Fibroblast of lung (primary cell): ENCODE measurements at regions not wholly inside any gene's neighbourhood (a gene's known extent, or its start where the extent isn't known, plus 50 kb on each side); places are given as distances from the start of the nearest gene placed in this dataset.

ENCODE experiments used
- DNase-seq, 2 donors: peaks; one replicate each; pipeline versions ENCODE4 v3.0.0 to v3.0.0-alpha.2; 2010; ENCODE audit warnings: low read depth in 2 of 2
- H2AFZ ChIP-seq: 2 replicates; pipeline ENCODE4 v1.5.1; 2012; ENCODE audit warnings: low read length, control low read depth, inconsistent platforms
- H3K27ac ChIP-seq: 2 replicates; pipeline ENCODE4 v1.5.1; 2011; ENCODE audit warnings: low read length, control low read depth; ENCODE audit not compliant: insufficient read depth
- H3K27me3 ChIP-seq: 2 replicates; pipeline ENCODE4 v1.5.1; 2011; ENCODE audit warnings: mild to moderate bottlenecking, low read length; ENCODE audit not compliant: control insufficient read depth, insufficient read depth
- H3K36me3 ChIP-seq: 2 replicates; pipeline ENCODE4 v1.5.1; 2011; ENCODE audit warnings: low read length; ENCODE audit not compliant: control insufficient read depth, insufficient read depth
- H3K4me1 ChIP-seq: 2 replicates; pipeline ENCODE4 v1.5.1; 2011; ENCODE audit warnings: low read length; ENCODE audit not compliant: control insufficient read depth, insufficient read depth; ENCODE audit errors: extremely low read depth
- H3K4me2 ChIP-seq: 2 replicates; pipeline ENCODE4 v1.5.1; 2011; ENCODE audit warnings: low read length, control low read depth; ENCODE audit not compliant: insufficient read depth; ENCODE audit errors: extremely low read depth
- H3K4me3 ChIP-seq, 4 experiments: fragments of 200-600 bp in 1 of 4; sonication (generic) in 1 of 4; replicated peaks in 1 of 4; 2 replicates each; pipeline ENCODE4 v1.5.1; 2011 to 2016; ENCODE audit warnings: low read length in 4 of 4, low read depth in 3 of 4, mild to moderate bottlenecking in 3 of 4, control low read depth in 2 of 4, inconsistent platforms in 1 of 4, mixed read lengths in 1 of 4; ENCODE audit not compliant: insufficient read depth in 1 of 4; ENCODE audit errors: control extremely low read depth in 1 of 4
- H3K79me2 ChIP-seq: 2 replicates; pipeline ENCODE4 v1.5.1; 2012; ENCODE audit warnings: mild to moderate bottlenecking, low read length, inconsistent platforms; ENCODE audit not compliant: control insufficient read depth, insufficient read depth
- H3K9ac ChIP-seq: 2 replicates; pipeline ENCODE4 v1.5.1; 2011; ENCODE audit warnings: mild to moderate bottlenecking, low read length, control low read depth; ENCODE audit not compliant: insufficient read depth
- H3K9me3 ChIP-seq: 2 replicates; pipeline ENCODE4 v1.5.1; 2012; ENCODE audit warnings: low read depth, low read length; ENCODE audit not compliant: control insufficient read depth, insufficient read depth
- H4K20me1 ChIP-seq: 2 replicates; pipeline ENCODE4 v1.5.1; 2011; ENCODE audit warnings: low read length; ENCODE audit not compliant: control insufficient read depth, insufficient read depth; ENCODE audit errors: extremely low read depth
- CTCF ChIP-seq, 2 donors: IDR thresholded peaks in 1 of 2; conservative IDR thresholded peaks in 1 of 2; 1 replicate in 1 of 2; 2 replicates in 1 of 2; pipeline ENCODE4 v1.5.1; 2011 to 2012; ENCODE audit warnings: low read length in 2 of 2, control low read depth in 1 of 2, inconsistent platforms in 1 of 2, low read depth in 1 of 2, mild to moderate bottlenecking in 1 of 2
- EZH2 ChIP-seq: IDR thresholded peaks from 2 replicates; pipeline ENCODE4 v1.5.1; 2012; ENCODE audit warnings: low read length, control low read depth, mild to moderate bottlenecking; ENCODE audit errors: missing control alignments

DNA sequence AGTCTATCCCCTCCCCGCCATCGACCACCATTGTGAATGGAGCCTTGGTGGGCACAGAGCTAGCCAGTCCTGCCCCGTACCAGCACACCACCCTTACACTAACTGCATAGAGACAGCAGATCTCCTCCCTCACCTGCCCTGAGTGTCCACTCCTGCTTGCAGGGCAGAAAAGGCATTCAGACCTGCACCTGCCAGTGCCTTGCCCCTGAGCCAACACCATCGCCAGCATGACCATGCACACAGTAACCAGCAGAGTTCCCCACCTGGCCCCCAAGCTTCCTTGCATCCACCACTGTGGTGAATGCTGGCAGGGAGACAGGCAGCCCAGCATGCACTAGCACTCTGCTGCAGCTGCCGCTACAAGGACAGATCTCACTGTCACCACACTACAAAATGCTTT is 397.1 kb downstream of the KLHL4 start:
- no peak overlapping the region for H3K4me2 ChIP-seq
- no peaks in the 10 kb centered on the region for H3K79me2 ChIP-seq
- DNase-seq, result no peak
- H2AFZ ChIP-seq, result no peak overlapping the region
- H3K27me3 ChIP-seq, result no peaks in the 10 kb centered on the region
- H3K9me3 ChIP-seq, result no peaks in the 10 kb centered on the region
- H3K4me3 ChIP-seq, result no peak overlapping the region
- TF ChIP-seq EZH2 (no peak), CTCF (conservative IDR thresholded peaks at IDR 0.05 in 1 of 2, IDR thresholded peaks at IDR 0.05 in 1 of 2; ENCODE audit: low read depth in 1 of 2, low read length in 2 of 2) (no peak)
- H3K36me3 ChIP-seq, result no peaks in the 10 kb centered on the region
- no peaks in the 10 kb centered on the region for H4K20me1 ChIP-seq
- no peaks in the 10 kb centered on the region for H3K4me1 ChIP-seq
- no peak overlapping the region for H3K27ac ChIP-seq
- no peak overlapping the region for H3K9ac ChIP-seq

DNA sequence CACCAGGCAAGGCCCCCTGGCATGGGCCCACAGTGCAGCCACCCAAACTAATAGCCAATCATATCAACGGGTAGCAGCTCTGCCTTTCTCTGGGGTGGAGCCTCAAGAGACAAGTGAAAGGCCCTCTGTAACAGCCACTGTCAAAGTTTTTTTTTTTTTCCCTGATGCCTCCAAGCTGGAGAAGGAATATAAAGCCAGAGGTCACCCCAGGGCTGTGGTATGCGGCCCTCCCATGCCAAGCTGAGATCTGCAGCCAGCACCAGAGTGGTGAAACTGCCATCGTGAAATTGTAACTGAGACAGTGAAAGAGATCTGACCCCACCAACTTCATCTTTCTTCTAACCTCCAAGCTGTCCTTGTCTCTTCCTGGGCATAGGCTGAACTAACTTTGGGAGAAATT is 407.0 kb downstream of the KLHL4 start:
- Histone ChIP-seq H2AFZ (no peak overlapping the region), H3K4me1 (no peaks in the 10 kb centered on the region), H4K20me1 (no peaks in the 10 kb centered on the region), H3K27ac (no peak overlapping the region), H3K4me2 (no peak overlapping the region), H3K4me3 (no peak overlapping the region), H3K36me3 (no peaks in the 10 kb centered on the region), H3K27me3 (no peaks in the 10 kb centered on the region), H3K79me2 (no peaks in the 10 kb centered on the region), H3K9me3 (no peaks in the 10 kb centered on the region), H3K9ac (no peak overlapping the region)
- DNase-seq, result no peak
- no peak for TF ChIP-seq CTCF (conservative IDR thresholded peaks at IDR 0.05 in 1 of 2, IDR thresholded peaks at IDR 0.05 in 1 of 2; ENCODE audit: low read depth in 1 of 2, low read length in 2 of 2)

GRCh38 chrX:87941841-87942240 is 424.2 kb downstream of the KLHL4 start:
- Histone ChIP-seq H3K9ac (no peak overlapping the region), H3K9me3 (no peaks in the 10 kb centered on the region), H3K27me3 (no peaks in the 10 kb centered on the region), H3K27ac (no peak overlapping the region), H2AFZ (no peak overlapping the region), H3K4me3 (no peak overlapping the region), H3K4me2 (no peak overlapping the region), H3K36me3 (no peaks in the 10 kb centered on the region), H3K79me2 (no peaks in the 10 kb centered on the region), H4K20me1 (no peaks in the 10 kb centered on the region), H3K4me1 (no peaks in the 10 kb centered on the region)
- DNase-seq, result no peak
- no peak for TF ChIP-seq CTCF (conservative IDR thresholded peaks at IDR 0.05 in 1 of 2, IDR thresholded peaks at IDR 0.05 in 1 of 2; ENCODE audit: low read depth in 1 of 2, low read length in 2 of 2)
- no peak for TF ChIP-seq EZH2
